NT2/D1 (cell line): ENCODE measurements at regions not wholly inside any gene's neighbourhood (a gene's known extent, or its start where the extent isn't known, plus 50 kb on each side); places are given as distances from the start of the nearest gene placed in this dataset.
"Not testable (repeated sequence)": the region's sequence is repeated elsewhere in the genome, so short reads cannot be mapped to it uniquely, and the experiment has no call there.

ENCODE experiments used
- SUZ12 ChIP-seq: IDR thresholded peaks from 2 replicates; pipeline ENCODE4 v1.6.1; 2011; ENCODE audit not compliant: insufficient read length, insufficient read depth; ENCODE audit errors: extremely low read depth
- ZNF274 ChIP-seq: IDR thresholded peaks from 2 replicates; pipeline ENCODE4 v1.6.1; 2011; ENCODE audit warnings: mild to moderate bottlenecking, low read depth, low read length

- TF ChIP-seq ZNF274, SUZ12: not testable (repeated sequence)
Observed at GRCh38 chr2:132307613-132308198, 108.9 kb upstream of the GPR39 start.
